Stomach (tissue), 4 donors: ENCODE measurements at regions not wholly inside any gene's neighbourhood (a gene's known extent, or its start where the extent isn't known, plus 50 kb on each side); places are given as distances from the start of the nearest gene placed in this dataset.

Experiments used
- CTCF ChIP-seq, 7 experiments: fragments of 450-650 bp in 4 of 7; fragments of 200-600 bp in 3 of 7; sonication (generic) in 3 of 7; IDR thresholded peaks; one replicate each; pipeline ENCODE4 v1.5.1; 2016 to 2019; ENCODE audit warnings: antibody characterized with exemption in 7 of 7, control low read depth in 2 of 7, mild to moderate bottlenecking in 1 of 7
- POLR2A ChIP-seq, 4 donors: fragments of 450-650 bp; IDR thresholded peaks; one replicate each; pipeline ENCODE4 v1.6.1; 2016; ENCODE audit warnings: antibody characterized with exemption in 4 of 4, control low read depth in 2 of 4, mild to moderate bottlenecking in 1 of 4, moderate library complexity in 1 of 4

- no peak for TF ChIP-seq CTCF (IDR thresholded peaks at IDR 0.05)
- no peak for TF ChIP-seq POLR2A (IDR thresholded peaks at IDR 0.05)
These were observed 265.2 kb downstream of the SYK start for GRCh38 chr9:91066856-91067255.
